ENCODE measurements at regions not wholly inside any gene's neighbourhood (a gene's known extent, or its start where the extent isn't known, plus 50 kb on each side); places are given as distances from the start of the nearest gene placed in this dataset.

DNA sequence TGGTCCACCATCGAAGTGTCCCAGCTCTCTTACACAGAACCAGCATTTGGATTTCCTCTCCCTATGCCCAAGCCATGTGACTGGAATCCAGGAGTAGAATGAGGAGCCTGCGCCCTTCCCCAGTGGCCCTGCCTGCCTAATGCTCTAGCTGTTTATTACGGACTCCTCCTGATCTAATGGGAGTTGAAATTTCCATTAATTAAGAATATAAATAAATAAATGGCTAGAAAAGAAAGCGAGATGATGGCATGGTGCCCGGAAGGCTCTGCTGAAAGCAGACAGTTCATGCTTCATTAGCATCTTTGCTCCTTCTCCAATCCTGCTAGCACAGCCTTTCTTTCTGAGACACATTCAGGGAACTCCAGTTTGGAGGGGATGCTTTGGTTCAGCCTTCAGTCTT, 216.2 kb downstream of the SEC16B start:
- TF ChIP-seq, protein P1, sequence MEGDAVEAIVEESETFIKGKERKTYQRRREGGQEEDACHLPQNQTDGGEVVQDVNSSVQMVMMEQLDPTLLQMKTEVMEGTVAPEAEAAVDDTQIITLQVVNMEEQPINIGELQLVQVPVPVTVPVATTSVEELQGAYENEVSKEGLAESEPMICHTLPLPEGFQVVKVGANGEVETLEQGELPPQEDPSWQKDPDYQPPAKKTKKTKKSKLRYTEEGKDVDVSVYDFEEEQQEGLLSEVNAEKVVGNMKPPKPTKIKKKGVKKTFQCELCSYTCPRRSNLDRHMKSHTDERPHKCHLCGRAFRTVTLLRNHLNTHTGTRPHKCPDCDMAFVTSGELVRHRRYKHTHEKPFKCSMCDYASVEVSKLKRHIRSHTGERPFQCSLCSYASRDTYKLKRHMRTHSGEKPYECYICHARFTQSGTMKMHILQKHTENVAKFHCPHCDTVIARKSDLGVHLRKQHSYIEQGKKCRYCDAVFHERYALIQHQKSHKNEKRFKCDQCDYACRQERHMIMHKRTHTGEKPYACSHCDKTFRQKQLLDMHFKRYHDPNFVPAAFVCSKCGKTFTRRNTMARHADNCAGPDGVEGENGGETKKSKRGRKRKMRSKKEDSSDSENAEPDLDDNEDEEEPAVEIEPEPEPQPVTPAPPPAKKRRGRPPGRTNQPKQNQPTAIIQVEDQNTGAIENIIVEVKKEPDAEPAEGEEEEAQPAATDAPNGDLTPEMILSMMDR (conservative IDR thresholded peaks at IDR 0.05; ENCODE audit: low read length): no peak
- no peak for TF ChIP-seq EZH2phosphoT487 (IDR thresholded peaks at IDR 0.05; ENCODE audit: borderline replicate concordance, low read depth, low read length)

All from OCI-LY7 (cell line).